Fibroblast of pulmonary artery (primary cell): ENCODE measurements at regions not wholly inside any gene's neighbourhood (a gene's known extent, or its start where the extent isn't known, plus 50 kb on each side); places are given as distances from the start of the nearest gene placed in this dataset.

ENCODE experiments used
- DNase-seq: peaks from one replicate; pipeline ENCODE4 v3.0.0-alpha.2; 2010; ENCODE audit warnings: low read depth
- H3K4me3 ChIP-seq: replicated peaks from 2 replicates; pipeline ENCODE4 v1.5.1; 2011; ENCODE audit warnings: low read depth, mild to moderate bottlenecking, control low read depth, low read length, moderate library complexity
- CTCF ChIP-seq: IDR thresholded peaks from 2 replicates; pipeline ENCODE4 v1.5.1; 2011; ENCODE audit warnings: mild to moderate bottlenecking, control low read depth, low read length, inconsistent platforms; ENCODE audit errors: missing control alignments

GRCh38 chr4:63580796-63581475 is 828.3 kb downstream of the TECRL start:
- TF ChIP-seq CTCF = no peak
- H3K4me3 ChIP-seq = no peak overlapping the region
- DNase-seq = no peak

- DNase-seq = no peak
- no peak overlapping the region for H3K4me3 ChIP-seq
- no peak for TF ChIP-seq CTCF
These were observed 830.9 kb downstream of the TECRL start for GRCh38 chr4:63578383-63578782.

- no peak overlapping the region for H3K4me3 ChIP-seq
- DNase-seq = no peak
- TF ChIP-seq CTCF = no peak
These were observed 842.6 kb downstream of the TECRL start for GRCh38 chr4:63566658-63567057.

- no peak for TF ChIP-seq CTCF
- H3K4me3 ChIP-seq = no peak overlapping the region
- no peak for DNase-seq
These were observed 845.8 kb downstream of the TECRL start for GRCh38 chr4:63563288-63564014.

DNA sequence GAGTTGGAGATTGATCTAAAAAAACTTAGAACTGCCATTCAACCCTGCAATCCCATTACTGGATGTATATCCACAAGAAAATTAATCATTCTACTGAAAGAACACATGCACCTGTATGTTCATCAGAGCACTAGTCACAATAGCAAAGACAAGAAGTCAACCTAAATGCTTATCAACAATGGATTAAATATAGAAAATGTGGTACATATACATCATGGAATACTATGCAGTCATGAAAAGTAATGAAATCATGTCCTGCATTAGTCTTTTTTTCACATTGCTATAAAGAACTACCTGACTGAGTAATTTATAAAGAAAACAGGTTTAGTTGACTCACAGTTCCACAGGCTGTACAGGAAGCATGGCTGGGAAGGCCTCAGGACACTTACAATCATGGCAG is 850.5 kb downstream of the TECRL start:
- no peak for DNase-seq
- no peak for TF ChIP-seq CTCF
- H3K4me3 ChIP-seq = no peak overlapping the region

GRCh38 chr4:63556332-63556731 is 852.9 kb downstream of the TECRL start:
- TF ChIP-seq CTCF = no peak
- no peak for DNase-seq
- no peak overlapping the region for H3K4me3 ChIP-seq
